ENCODE measurements at regions not wholly inside any gene's neighbourhood (a gene's known extent, or its start where the extent isn't known, plus 50 kb on each side); places are given as distances from the start of the nearest gene placed in this dataset.

GRCh38 chr2:6203291-6203959 lies 511.2 kb downstream of the SOX11 start:
- intact Hi-C loops (cut with DNase I), result no loop called here
- ATAC-seq, result peak; percentile 41
- H3K4me3 ChIP-seq, result no peak overlapping the region
- no peaks in the 10 kb centered on the region for H3K36me3 ChIP-seq
- peaks cover 3% of the 10 kb centered on the region for H3K9me3 ChIP-seq
- DNase-seq, result no peak
- no peaks in the 10 kb centered on the region for H3K4me1 ChIP-seq
- H3K27ac ChIP-seq, result no peak overlapping the region
- H3K27me3 ChIP-seq, result no peaks in the 10 kb centered on the region
- TF ChIP-seq CTCF (IDR thresholded peaks at IDR 0.05), result no peak

GRCh38 chr2:6206882-6207281 lies 514.7 kb downstream of the SOX11 start:
- no peak for TF ChIP-seq CTCF (IDR thresholded peaks at IDR 0.05)
- Histone ChIP-seq H3K27me3 (no peaks in the 10 kb centered on the region), H3K36me3 (no peaks in the 10 kb centered on the region), H3K27ac (no peak overlapping the region), H3K4me3 (no peak overlapping the region), H3K4me1 (no peaks in the 10 kb centered on the region), H3K9me3 (no peaks in the 10 kb centered on the region)
- no peak for DNase-seq
- no peak for ATAC-seq
- intact Hi-C loops (cut with DNase I), result no loop called here

- Histone ChIP-seq H3K27ac (no peak overlapping the region), H3K36me3 (no peaks in the 10 kb centered on the region), H3K4me3 (no peak overlapping the region), H3K27me3 (no peaks in the 10 kb centered on the region), H3K4me1 (no peaks in the 10 kb centered on the region), H3K9me3 (no peaks in the 10 kb centered on the region)
- DNase-seq (no peak), ATAC-seq (no peak)
- TF ChIP-seq CTCF (IDR thresholded peaks at IDR 0.05), result no peak
- intact Hi-C loops (cut with DNase I), result no loop called here
These were observed 519.1 kb downstream of the SOX11 start for GRCh38 chr2:6211236-6211635.

DNA sequence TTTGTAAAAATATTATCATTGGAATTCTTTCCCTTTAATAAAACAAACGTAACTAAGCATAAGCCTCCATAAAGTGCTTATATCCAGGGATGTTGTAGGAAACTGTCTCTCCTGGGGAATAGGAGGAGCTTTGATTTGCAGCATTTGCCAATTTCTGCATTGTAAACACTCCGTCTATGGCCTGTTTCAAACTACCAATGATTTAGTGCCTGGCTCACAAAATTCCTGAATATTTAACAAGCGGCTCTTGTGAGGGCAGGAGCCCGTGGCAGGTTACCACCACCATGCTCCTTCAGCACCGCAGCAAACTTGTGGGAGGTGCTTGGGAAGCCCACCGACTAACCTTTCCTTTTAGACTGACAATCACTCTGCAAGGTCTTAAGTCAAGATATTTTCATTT lies 520.3 kb downstream of the SOX11 start:
- Histone ChIP-seq H3K27ac (no peak overlapping the region), H3K4me1 (no peaks in the 10 kb centered on the region), H3K27me3 (no peaks in the 10 kb centered on the region), H3K9me3 (no peaks in the 10 kb centered on the region), H3K36me3 (no peaks in the 10 kb centered on the region), H3K4me3 (no peak overlapping the region)
- DNase-seq (no peak), ATAC-seq (no peak)
- no peak for TF ChIP-seq CTCF (IDR thresholded peaks at IDR 0.05)
- intact Hi-C loops (cut with DNase I), result no loop called here

GRCh38 chr2:6213056-6213780 lies 521.0 kb downstream of the SOX11 start:
- Histone ChIP-seq H3K27ac (no peak overlapping the region), H3K9me3 (no peaks in the 10 kb centered on the region), H3K4me3 (no peak overlapping the region), H3K36me3 (no peaks in the 10 kb centered on the region), H3K27me3 (no peaks in the 10 kb centered on the region), H3K4me1 (no peaks in the 10 kb centered on the region)
- no peak for TF ChIP-seq CTCF (IDR thresholded peaks at IDR 0.05)
- ATAC-seq, result no peak
- no peak for DNase-seq
- intact Hi-C loops (cut with DNase I), result no loop called here
